Astrocyte (in vitro differentiated cells and primary cell): ENCODE measurements at regions not wholly inside any gene's neighbourhood (a gene's known extent, or its start where the extent isn't known, plus 50 kb on each side); places are given as distances from the start of the nearest gene placed in this dataset.

ENCODE experiments used
- EZH2 ChIP-seq: IDR thresholded peaks from 2 replicates; pipeline ENCODE4 v1.6.1; 2012; ENCODE audit warnings: mild to moderate bottlenecking, low read length, inconsistent platforms; ENCODE audit not compliant: insufficient read depth
- TF ChIP-seq, protein P1 (sequence below): IDR thresholded peaks from 2 replicates; pipeline ENCODE4 v1.5.1; 2011; ENCODE audit warnings: low read depth, mild to moderate bottlenecking, inconsistent platforms, low read length, moderate library complexity; ENCODE audit not compliant: insufficient read depth

- TF ChIP-seq, protein P1, sequence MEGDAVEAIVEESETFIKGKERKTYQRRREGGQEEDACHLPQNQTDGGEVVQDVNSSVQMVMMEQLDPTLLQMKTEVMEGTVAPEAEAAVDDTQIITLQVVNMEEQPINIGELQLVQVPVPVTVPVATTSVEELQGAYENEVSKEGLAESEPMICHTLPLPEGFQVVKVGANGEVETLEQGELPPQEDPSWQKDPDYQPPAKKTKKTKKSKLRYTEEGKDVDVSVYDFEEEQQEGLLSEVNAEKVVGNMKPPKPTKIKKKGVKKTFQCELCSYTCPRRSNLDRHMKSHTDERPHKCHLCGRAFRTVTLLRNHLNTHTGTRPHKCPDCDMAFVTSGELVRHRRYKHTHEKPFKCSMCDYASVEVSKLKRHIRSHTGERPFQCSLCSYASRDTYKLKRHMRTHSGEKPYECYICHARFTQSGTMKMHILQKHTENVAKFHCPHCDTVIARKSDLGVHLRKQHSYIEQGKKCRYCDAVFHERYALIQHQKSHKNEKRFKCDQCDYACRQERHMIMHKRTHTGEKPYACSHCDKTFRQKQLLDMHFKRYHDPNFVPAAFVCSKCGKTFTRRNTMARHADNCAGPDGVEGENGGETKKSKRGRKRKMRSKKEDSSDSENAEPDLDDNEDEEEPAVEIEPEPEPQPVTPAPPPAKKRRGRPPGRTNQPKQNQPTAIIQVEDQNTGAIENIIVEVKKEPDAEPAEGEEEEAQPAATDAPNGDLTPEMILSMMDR: no peak
- TF ChIP-seq EZH2: no peak
Observed at GRCh38 chr4:19224820-19225219, 1026.9 kb upstream of the SLIT2 start.
